HG03558 (cell line): ENCODE measurements at regions not wholly inside any gene's neighbourhood (a gene's known extent, or its start where the extent isn't known, plus 50 kb on each side); places are given as distances from the start of the nearest gene placed in this dataset.

Experiments used
- ATAC-seq: cut with Tn5 transposase; IDR thresholded peaks from one replicate; pipeline ENCODE4 v1.9.1; 2021; ENCODE audit warnings: moderate number of reproducible peaks; ENCODE audit not compliant: unreplicated experiment; ENCODE audit errors: extremely low read depth

DNA sequence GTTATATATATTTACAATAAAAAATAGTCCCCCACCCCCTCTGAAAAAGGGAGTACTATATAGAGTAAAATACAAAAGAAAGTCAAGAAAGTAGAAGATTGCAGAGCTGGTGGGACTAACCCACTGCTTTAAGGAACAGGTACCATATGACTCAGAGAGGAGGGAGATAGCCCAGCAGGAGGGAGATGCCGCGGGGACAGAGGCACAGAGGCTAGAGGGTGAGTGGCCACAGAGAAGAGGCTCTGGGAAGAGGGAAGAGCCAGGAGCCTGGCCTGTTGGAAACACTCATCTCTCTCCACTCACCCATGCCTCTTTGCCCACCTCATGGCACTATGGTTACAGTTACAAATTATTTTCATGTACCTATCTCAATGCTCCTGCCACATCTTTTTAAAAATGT, 53.6 kb upstream of the LYVE1 start:
- ATAC-seq, result no peak

DNA sequence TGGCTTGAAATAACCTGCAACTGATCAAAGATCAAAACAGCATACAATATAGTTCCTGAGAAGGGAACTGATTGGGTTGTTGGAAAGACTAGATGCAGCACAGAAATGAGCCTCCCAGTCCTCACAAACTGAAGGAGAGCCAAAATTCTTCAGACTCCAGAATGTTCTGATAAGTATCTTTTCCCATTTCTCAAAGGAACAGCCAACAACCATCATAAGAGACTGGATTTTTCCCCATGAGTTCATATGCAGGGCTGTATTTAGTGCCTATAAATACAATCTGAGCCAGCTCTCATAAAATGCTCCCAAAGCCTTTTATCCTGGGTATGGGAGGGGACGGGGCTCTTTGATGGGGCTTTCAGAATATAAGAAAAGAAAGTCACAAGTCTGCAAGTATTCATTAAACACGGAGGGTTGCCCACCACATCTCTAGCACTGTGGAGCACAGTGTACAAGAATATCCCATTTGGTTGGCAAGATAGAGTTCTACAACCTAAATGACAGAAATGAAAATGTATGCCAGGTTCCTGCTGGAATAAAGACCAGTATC, 50.7 kb upstream of the LYVE1 start:
- ATAC-seq, result no peak

DNA sequence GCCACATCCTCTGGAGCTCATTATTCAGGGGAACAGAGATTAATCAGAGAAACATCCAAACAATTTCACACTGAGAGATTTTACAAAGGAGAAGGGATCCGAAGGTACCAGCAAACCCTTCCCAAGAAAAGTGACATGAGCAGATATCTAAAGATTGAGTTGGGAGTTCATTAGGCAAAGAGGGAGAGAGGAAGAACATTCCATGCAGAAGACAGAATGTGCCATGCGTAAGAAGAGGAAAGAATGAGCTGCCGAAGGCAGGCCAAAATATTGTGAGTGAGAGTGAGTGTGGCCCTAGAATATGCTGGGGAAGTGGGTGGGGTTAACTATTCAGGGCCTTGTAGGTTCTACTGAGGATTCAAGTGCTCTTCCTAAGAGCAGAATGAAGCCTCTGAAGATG, 50.0 kb upstream of the LYVE1 start:
- no peak for ATAC-seq
